ENCODE measurements at regions not wholly inside any gene's neighbourhood (a gene's known extent, or its start where the extent isn't known, plus 50 kb on each side); places are given as distances from the start of the nearest gene placed in this dataset.

DNA sequence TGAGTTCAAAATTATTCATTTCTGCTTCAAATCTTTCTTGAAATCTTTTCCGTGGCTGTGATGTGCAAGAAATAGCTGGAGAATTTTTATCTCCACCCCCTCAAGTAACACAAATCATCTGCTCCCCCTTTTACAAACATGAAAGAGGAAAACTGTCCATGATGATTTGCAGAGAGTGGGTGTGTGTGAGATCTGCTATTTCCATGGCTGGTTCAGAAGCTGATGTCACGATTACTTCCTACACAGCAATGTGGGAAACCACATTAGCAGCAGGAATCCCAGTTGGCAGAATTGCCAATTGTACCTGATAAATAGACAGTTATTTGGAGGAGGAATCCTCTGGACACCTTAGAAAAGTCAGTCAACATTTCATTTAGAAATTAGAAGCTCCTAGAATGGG lies 75.2 kb upstream of the GRM7 start:
- Histone ChIP-seq H3K36me3 (no peaks in the 10 kb centered on the region), H3K4me1 (no peaks in the 10 kb centered on the region), H3K4me3 (ENCODE audit: low read depth, low read length) (no peak overlapping the region), H3K9me3 (no peaks in the 10 kb centered on the region), H3K27me3 (no peaks in the 10 kb centered on the region)
- no peak for DNase-seq
- TF ChIP-seq, protein P1, sequence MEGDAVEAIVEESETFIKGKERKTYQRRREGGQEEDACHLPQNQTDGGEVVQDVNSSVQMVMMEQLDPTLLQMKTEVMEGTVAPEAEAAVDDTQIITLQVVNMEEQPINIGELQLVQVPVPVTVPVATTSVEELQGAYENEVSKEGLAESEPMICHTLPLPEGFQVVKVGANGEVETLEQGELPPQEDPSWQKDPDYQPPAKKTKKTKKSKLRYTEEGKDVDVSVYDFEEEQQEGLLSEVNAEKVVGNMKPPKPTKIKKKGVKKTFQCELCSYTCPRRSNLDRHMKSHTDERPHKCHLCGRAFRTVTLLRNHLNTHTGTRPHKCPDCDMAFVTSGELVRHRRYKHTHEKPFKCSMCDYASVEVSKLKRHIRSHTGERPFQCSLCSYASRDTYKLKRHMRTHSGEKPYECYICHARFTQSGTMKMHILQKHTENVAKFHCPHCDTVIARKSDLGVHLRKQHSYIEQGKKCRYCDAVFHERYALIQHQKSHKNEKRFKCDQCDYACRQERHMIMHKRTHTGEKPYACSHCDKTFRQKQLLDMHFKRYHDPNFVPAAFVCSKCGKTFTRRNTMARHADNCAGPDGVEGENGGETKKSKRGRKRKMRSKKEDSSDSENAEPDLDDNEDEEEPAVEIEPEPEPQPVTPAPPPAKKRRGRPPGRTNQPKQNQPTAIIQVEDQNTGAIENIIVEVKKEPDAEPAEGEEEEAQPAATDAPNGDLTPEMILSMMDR (IDR thresholded peaks at IDR 0.05; ENCODE audit: low read depth, low read length), result no peak

DNA sequence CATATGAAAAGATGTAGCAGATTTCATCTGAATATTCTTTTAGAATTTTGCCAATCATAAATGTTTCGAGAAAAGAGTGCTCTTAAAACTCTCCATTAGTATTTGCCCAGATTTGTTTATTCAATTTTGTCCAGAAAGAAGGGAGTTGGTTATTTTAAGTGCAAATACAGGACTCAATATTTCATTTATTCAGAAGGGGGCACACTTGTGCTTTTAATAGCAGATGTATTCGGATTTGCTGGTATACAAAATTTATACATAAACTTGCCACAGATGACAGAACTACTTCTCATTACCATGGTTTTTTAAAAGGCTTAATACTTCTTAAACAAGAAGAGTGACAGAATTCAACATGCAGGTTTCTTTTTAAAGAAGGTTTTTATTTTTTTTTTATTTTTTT lies 69.8 kb upstream of the GRM7 start:
- no peaks in the 10 kb centered on the region for H3K4me1 ChIP-seq
- H3K27me3 ChIP-seq, result no peaks in the 10 kb centered on the region
- no peaks in the 10 kb centered on the region for H3K9me3 ChIP-seq
- DNase-seq, result no peak
- TF ChIP-seq, protein P1 (IDR thresholded peaks at IDR 0.05; ENCODE audit: low read depth, low read length), result no peak
- no peak overlapping the region for H3K4me3 ChIP-seq (ENCODE audit: low read depth, low read length)
- H3K36me3 ChIP-seq, result no peaks in the 10 kb centered on the region

DNA sequence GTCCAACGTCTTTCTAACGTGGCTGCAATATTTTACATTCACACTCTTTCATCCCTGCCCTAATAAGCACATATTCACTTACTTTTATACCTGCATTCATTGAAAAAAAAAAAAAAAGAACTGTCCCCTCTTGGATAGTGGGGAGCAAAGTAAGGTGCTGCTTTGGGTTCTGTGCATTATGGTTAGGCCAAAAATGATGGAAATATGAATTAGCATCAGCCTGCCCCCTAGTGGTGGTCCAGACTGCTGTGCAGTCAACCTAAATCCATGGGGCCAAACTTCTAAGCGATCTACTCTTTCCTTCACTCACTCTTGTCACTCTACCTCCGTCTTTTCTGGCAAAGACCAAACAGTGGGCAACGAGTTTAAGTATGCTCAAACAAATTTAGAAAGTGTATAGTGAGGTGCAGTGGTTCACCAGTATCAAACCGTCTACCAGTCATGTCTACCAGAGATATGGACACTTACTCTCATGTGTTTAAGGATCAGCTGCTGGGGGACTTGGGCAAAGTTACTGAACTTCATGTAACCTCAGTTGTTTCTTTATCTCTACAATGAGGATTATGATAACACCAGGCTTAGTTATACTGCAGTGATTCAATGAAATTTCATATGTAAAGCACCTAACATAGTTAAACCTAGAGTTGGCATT lies 61.5 kb upstream of the GRM7 start:
- DNase-seq, result peak; percentile 37
- Histone ChIP-seq H3K36me3 (no peaks in the 10 kb centered on the region), H3K4me1 (no peaks in the 10 kb centered on the region), H3K9me3 (no peaks in the 10 kb centered on the region), H3K4me3 (ENCODE audit: low read depth, low read length) (no peak overlapping the region), H3K27me3 (no peaks in the 10 kb centered on the region)
- TF ChIP-seq, protein P1 (IDR thresholded peaks at IDR 0.05; ENCODE audit: low read depth, low read length), result peak; percentile 64

DNA sequence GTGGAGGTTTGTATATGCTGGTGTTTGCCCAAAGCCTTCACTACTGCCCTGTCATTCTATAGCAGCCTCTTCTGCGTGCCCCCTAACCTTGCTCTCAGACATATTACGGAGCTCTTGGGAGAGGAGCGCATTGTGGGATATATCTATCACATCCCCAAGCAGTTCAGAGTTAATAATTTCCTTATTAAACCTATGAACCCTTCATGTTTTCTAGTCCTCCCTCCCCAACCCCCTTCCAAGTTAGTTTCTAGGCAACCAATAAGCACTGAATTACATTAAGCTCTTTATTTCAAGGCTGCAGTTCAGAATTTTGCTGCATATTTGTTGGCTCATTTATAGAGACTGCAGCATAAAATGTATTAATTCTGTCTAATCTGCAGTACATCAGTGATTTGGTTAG lies 57.3 kb upstream of the GRM7 start:
- TF ChIP-seq, protein P1 (IDR thresholded peaks at IDR 0.05; ENCODE audit: low read depth, low read length), result no peak

DNA sequence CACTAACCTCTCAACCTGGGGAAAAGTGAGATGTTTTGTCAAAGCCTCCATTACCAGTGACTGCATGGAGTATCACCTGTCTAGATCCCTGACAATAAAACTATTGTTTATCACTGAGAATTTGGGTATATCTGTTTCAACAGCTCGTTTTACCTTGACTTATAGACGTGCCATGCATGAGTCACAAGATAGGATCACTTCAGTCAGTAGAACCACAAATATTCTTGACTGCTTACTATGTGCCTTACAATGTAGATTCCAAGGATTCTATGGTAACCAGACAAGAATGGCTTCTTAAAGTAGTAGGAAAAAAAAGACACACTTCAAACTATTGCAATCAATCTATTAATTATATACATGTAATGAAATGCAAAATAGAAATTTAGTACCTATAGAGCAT lies 55.7 kb upstream of the GRM7 start:
- H3K4me1 ChIP-seq, result no peaks in the 10 kb centered on the region
- no peak for DNase-seq
- H3K4me3 ChIP-seq (ENCODE audit: low read depth, low read length), result no peak overlapping the region
- H3K27me3 ChIP-seq, result no peaks in the 10 kb centered on the region
- no peaks in the 10 kb centered on the region for H3K36me3 ChIP-seq
- H3K9me3 ChIP-seq, result no peaks in the 10 kb centered on the region
- TF ChIP-seq, protein P1 (IDR thresholded peaks at IDR 0.05; ENCODE audit: low read depth, low read length), result no peak

More for the DNA sequence above, 57.3 kb upstream of the GRM7 start:
- H3K4me1 ChIP-seq, result no peaks in the 10 kb centered on the region
- DNase-seq, result no peak
- H3K4me3 ChIP-seq (ENCODE audit: low read depth, low read length), result no peak overlapping the region
- no peaks in the 10 kb centered on the region for H3K9me3 ChIP-seq
- no peaks in the 10 kb centered on the region for H3K27me3 ChIP-seq
- no peaks in the 10 kb centered on the region for H3K36me3 ChIP-seq

DNA sequence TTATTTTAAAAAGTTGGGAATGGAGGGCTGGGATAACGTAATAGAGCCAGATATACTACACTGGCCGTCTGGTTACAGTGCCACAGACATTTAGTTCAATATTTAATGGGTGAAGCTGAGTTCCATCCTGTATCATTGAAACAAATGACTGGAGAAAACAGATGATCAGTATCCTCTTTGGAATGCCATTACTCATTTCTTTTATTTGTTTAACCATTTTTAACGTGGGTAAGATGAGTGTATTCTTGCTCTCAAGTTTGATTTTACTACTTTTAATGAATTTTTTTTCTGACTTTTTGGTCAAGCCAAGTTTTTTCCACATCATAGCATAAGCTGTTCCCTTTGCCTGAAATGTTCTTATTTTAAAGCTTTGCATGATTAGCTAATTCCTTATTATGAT lies 53.9 kb upstream of the GRM7 start:
- H3K4me3 ChIP-seq (ENCODE audit: low read depth, low read length), result no peak overlapping the region
- TF ChIP-seq, protein P1 (IDR thresholded peaks at IDR 0.05; ENCODE audit: low read depth, low read length), result no peak

More for the DNA sequence above, 53.9 kb upstream of the GRM7 start:
- H3K27me3 ChIP-seq, result no peaks in the 10 kb centered on the region
- no peak for DNase-seq
- H3K36me3 ChIP-seq, result no peaks in the 10 kb centered on the region
- no peaks in the 10 kb centered on the region for H3K9me3 ChIP-seq
- H3K4me1 ChIP-seq, result no peaks in the 10 kb centered on the region
